ENCODE measurements at regions not wholly inside any gene's neighbourhood (a gene's known extent, or its start where the extent isn't known, plus 50 kb on each side); places are given as distances from the start of the nearest gene placed in this dataset.

DNA sequence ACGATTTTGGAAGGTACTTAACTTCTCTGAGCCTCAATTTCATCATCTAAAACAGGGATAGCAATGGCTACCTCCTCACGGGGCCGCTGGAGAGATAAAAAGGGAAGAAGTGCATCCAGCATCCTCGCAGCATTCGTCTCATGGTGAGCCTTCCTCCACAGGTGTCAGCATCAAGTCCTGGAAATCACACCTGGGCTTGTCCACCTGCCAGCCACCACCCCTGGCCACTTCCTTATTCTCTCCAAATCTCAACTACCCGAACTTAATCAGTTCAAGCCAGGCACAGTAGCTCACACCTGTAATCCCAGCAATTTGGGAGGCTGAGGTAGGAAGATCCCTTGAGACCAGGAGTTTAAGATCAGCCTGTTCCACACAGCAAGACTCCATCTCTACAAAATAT is 234.5 kb downstream of the LY86 start:
- Histone ChIP-seq H3K27ac (peak overlapping the region in 1 of 4 donors; percentile 54), H3K9me3 (no peaks in the 10 kb centered on the region), H3K4me3 (no peak overlapping the region), H3K4me1 (no peaks in the 10 kb centered on the region), H3K36me3 (no peaks in the 10 kb centered on the region), H3K27me3 (no peaks in the 10 kb centered on the region)
- no peak for FAIRE-seq
- TF ChIP-seq, protein P1, sequence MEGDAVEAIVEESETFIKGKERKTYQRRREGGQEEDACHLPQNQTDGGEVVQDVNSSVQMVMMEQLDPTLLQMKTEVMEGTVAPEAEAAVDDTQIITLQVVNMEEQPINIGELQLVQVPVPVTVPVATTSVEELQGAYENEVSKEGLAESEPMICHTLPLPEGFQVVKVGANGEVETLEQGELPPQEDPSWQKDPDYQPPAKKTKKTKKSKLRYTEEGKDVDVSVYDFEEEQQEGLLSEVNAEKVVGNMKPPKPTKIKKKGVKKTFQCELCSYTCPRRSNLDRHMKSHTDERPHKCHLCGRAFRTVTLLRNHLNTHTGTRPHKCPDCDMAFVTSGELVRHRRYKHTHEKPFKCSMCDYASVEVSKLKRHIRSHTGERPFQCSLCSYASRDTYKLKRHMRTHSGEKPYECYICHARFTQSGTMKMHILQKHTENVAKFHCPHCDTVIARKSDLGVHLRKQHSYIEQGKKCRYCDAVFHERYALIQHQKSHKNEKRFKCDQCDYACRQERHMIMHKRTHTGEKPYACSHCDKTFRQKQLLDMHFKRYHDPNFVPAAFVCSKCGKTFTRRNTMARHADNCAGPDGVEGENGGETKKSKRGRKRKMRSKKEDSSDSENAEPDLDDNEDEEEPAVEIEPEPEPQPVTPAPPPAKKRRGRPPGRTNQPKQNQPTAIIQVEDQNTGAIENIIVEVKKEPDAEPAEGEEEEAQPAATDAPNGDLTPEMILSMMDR (IDR thresholded peaks at IDR 0.05): no peak
- WGBS, 2 donors: 76 to 82% methylated on average over 6 of the region's 6 CpGs
- intact Hi-C loops (cut with DNase I): no loop called here
- ATAC-seq: no peak
- DNase-seq: no peak

DNA sequence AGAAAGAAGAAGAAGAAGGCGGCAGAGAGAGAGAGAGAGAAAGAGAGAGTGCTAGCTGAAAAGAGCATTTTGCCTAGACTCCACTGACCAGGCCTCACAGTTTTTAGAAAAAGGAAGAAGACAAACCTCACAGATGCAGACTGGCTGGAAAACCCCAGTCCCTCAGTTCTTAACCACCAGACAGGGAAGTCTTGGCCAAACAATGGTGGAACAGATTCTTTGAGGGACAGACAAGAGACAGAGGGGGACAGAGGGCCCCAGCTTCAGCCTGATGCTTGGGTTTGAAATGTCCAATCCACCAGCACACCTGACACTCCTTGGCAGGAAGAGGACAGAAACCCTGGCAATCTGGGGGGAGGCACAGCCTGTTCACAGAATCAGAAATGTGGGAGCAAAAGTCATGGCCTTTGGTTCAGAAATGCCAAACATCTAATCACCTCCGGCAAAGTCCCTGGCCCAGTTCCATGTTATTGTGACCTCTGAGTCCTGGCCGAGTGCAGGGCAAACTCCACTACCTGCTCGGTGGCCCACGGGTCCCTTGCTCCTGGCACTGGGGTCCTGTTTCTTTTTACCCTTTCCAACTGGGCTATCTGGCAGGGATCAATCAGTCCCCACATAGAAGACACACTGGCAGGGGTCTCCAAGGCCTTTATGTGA is 235.2 kb downstream of the LY86 start:
- Histone ChIP-seq H3K4me3 (no peak overlapping the region), H3K4me1 (no peaks in the 10 kb centered on the region), H3K9me3 (no peaks in the 10 kb centered on the region), H3K27ac (peak overlapping the region in 1 of 4 donors; percentile 54), H3K27me3 (no peaks in the 10 kb centered on the region), H3K36me3 (no peaks in the 10 kb centered on the region)
- WGBS, 2 donors: 37% methylated on average over 5 of the region's 5 CpGs
- DNase-seq: no peak
- TF ChIP-seq, protein P1 (IDR thresholded peaks at IDR 0.05): no peak
- no peak for FAIRE-seq
- ATAC-seq: peak in 1 of 4 donors; percentile 45
- intact Hi-C loops (cut with DNase I): no loop called here

DNA sequence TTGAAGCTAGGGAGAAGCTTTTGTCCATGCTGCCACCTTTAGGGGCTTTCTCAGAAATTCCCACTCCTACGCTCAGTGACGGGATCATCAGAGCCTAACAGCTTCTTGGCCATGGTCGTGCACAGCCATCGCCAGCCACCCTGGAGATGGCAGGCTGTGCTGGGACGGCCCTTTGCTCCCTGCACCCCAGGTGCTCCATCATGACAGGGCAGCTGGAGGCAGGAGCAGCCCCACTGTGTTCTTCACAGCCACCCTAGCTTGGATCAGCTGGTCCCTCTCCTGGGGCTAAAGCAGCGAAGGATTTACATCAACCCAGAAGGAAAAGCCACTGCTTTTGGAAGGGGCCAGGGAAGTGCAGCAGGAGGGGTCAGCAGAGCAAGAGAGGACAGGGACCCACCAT is 235.9 kb downstream of the LY86 start:
- DNase-seq (no peak), FAIRE-seq (no peak), ATAC-seq (no peak)
- H3K36me3 ChIP-seq: no peaks in the 10 kb centered on the region
- TF ChIP-seq, protein P1 (IDR thresholded peaks at IDR 0.05): no peak
- no peaks in the 10 kb centered on the region for H3K27me3 ChIP-seq
- H3K9me3 ChIP-seq: no peaks in the 10 kb centered on the region
- WGBS, 2 donors: 88 to 94% methylated on average over 6 of the region's 6 CpGs
- intact Hi-C loops (cut with DNase I): no loop called here
- no peak overlapping the region for H3K27ac ChIP-seq
- no peak overlapping the region for H3K4me3 ChIP-seq
- no peaks in the 10 kb centered on the region for H3K4me1 ChIP-seq

DNA sequence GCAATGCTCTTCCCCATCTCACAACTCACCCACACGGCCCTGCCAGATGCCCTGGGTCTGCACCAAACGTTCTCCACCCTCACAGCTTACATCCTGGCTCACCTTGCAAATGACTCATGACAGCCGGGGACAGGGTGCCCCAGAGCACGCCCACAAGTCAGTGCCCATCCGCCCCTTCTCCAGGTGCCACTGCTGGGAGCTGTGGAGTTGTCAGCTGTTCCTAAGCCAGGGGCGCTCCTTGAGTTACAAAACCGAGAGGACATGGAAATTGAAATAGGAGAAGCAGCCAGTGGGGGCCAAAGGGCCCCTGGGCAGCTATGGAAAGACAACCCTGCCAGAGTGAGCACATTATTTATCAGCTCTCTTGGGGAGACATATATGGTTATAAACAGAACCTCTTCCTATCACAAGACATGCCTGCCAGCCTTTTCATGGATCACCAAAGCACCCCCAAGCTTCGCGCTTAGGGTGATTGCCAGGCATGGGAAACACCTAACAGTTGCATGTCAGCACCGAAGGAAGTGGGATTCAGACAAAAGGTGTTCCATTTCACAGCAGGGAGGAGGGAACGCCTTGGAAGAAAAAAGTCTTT is 236.8 kb downstream of the LY86 start:
- H3K4me1 ChIP-seq: no peaks in the 10 kb centered on the region
- peak in 1 of 4 donors; percentile 18 for ATAC-seq
- TF ChIP-seq, protein P1 (IDR thresholded peaks at IDR 0.05): no peak
- WGBS, 2 donors: 78 to 82% methylated on average over 11 of the region's 11 CpGs
- H3K4me3 ChIP-seq: no peak overlapping the region
- H3K36me3 ChIP-seq: no peaks in the 10 kb centered on the region
- no peaks in the 10 kb centered on the region for H3K9me3 ChIP-seq
- intact Hi-C loops (cut with DNase I): no loop called here
- no peak for FAIRE-seq
- no peak overlapping the region for H3K27ac ChIP-seq
- DNase-seq: no peak
- H3K27me3 ChIP-seq: no peaks in the 10 kb centered on the region

Measured in pancreas (tissue), 10 donors.